Ascending aorta (tissue), 2 donors: ENCODE measurements at regions not wholly inside any gene's neighbourhood (a gene's known extent, or its start where the extent isn't known, plus 50 kb on each side); places are given as distances from the start of the nearest gene placed in this dataset.

Source experiments
- DNase-seq, 2 donors: peaks; one replicate each; pipeline ENCODE4 v3.0.0-alpha.2; 2019; ENCODE audit warnings: low spot score in 2 of 2
- H3K27ac ChIP-seq, 2 donors: fragments of 200-600 bp; sonication (generic); one replicate each; pipeline ENCODE4 v1.5.1; 2016 to 2017; ENCODE audit warnings: mild to moderate bottlenecking in 1 of 2
- H3K27me3 ChIP-seq: fragments of 200-600 bp; sonication (generic); one replicate; pipeline ENCODE4 v1.5.1; 2017
- H3K36me3 ChIP-seq, 2 donors: fragments of 200-600 bp; sonication (generic); one replicate each; pipeline ENCODE4 v1.5.1; 2016
- H3K4me1 ChIP-seq, 2 donors: fragments of 200-600 bp; sonication (generic); one replicate each; pipeline ENCODE4 v1.5.1; 2016 to 2017; ENCODE audit warnings: mild to moderate bottlenecking in 1 of 2
- H3K4me3 ChIP-seq, 2 donors: fragments of 200-600 bp; sonication (generic); one replicate each; pipeline ENCODE4 v1.5.1; 2016 to 2017; ENCODE audit warnings: mild to moderate bottlenecking in 1 of 2
- H3K9me3 ChIP-seq, 2 donors: fragments of 200-600 bp; sonication (generic); one replicate each; pipeline ENCODE4 v1.5.1; 2016
- CTCF ChIP-seq, 3 experiments: fragments of 200-600 bp in 2 of 3; fragments of 450-650 bp in 1 of 3; sonication (generic) in 2 of 3; IDR thresholded peaks; one replicate each; pipeline ENCODE4 v1.5.1; 2016 to 2019; ENCODE audit warnings: antibody characterized with exemption in 3 of 3, mild to moderate bottlenecking in 1 of 3, moderate library complexity in 1 of 3
- intact Hi-C: fragments of 100-400 bp; cut with DNase I; formaldehyde crosslinking; loops from one replicate; pipeline ENCODE4 v1.15.1; 2023

- Histone ChIP-seq H3K36me3 (no peaks in the 10 kb centered on the region), H3K4me3 (no peak overlapping the region), H3K27me3 (no peaks in the 10 kb centered on the region), H3K4me1 (no peaks in the 10 kb centered on the region), H3K27ac (no peak overlapping the region), H3K9me3 (no peaks in the 10 kb centered on the region)
- TF ChIP-seq CTCF (IDR thresholded peaks at IDR 0.05) = no peak
- intact Hi-C loops = no loop called here
- no peak for DNase-seq
Measured at GRCh38 chr14:65329911-65330310, 82.6 kb upstream of the FUT8 start.

- Histone ChIP-seq H3K27ac (no peak overlapping the region), H3K4me3 (no peak overlapping the region), H3K4me1 (no peaks in the 10 kb centered on the region), H3K9me3 (no peaks in the 10 kb centered on the region), H3K27me3 (no peaks in the 10 kb centered on the region), H3K36me3 (no peaks in the 10 kb centered on the region)
- no peak for DNase-seq
- intact Hi-C loops = no loop called here
- TF ChIP-seq CTCF (IDR thresholded peaks at IDR 0.05) = no peak
Measured at GRCh38 chr14:65330416-65330815, 82.1 kb upstream of the FUT8 start.

GRCh38 chr14:65331652-65332051 is 80.9 kb upstream of the FUT8 start:
- no peak overlapping the region for H3K27ac ChIP-seq
- no peaks in the 10 kb centered on the region for H3K4me1 ChIP-seq
- H3K36me3 ChIP-seq = no peaks in the 10 kb centered on the region
- H3K4me3 ChIP-seq = no peak overlapping the region
- intact Hi-C loops = no loop called here
- no peaks in the 10 kb centered on the region for H3K27me3 ChIP-seq
- no peak for TF ChIP-seq CTCF (IDR thresholded peaks at IDR 0.05)
- no peaks in the 10 kb centered on the region for H3K9me3 ChIP-seq
- DNase-seq = no peak

GRCh38 chr14:65332141-65332871 is 80.2 kb upstream of the FUT8 start:
- Histone ChIP-seq H3K4me3 (no peak overlapping the region), H3K9me3 (no peaks in the 10 kb centered on the region), H3K27me3 (no peaks in the 10 kb centered on the region), H3K36me3 (no peaks in the 10 kb centered on the region), H3K4me1 (no peaks in the 10 kb centered on the region), H3K27ac (no peak overlapping the region)
- TF ChIP-seq CTCF (IDR thresholded peaks at IDR 0.05) = no peak
- no peak for DNase-seq
- intact Hi-C loops = no loop called here

GRCh38 chr14:65333943-65334687 is 78.4 kb upstream of the FUT8 start:
- no peak for TF ChIP-seq CTCF (IDR thresholded peaks at IDR 0.05)
- Histone ChIP-seq H3K9me3 (no peaks in the 10 kb centered on the region), H3K4me3 (no peak overlapping the region), H3K27ac (no peak overlapping the region), H3K4me1 (no peaks in the 10 kb centered on the region), H3K36me3 (no peaks in the 10 kb centered on the region), H3K27me3 (no peaks in the 10 kb centered on the region)
- intact Hi-C loops = no loop called here
- DNase-seq = no peak
